HepG2 (cell line): ENCODE measurements at regions not wholly inside any gene's neighbourhood (a gene's known extent, or its start where the extent isn't known, plus 50 kb on each side); places are given as distances from the start of the nearest gene placed in this dataset.

Experiments
- ATAC-seq: fragments of 200-7000 bp; cut with Tn5 transposase; 3 replicates; pipeline ENCODE4 v1.9.1; 2020; ENCODE audit warnings: mild to moderate bottlenecking, moderate library complexity
- BruUV-seq: library from RNA; stranded (reverse); fragments of 400-500 nt; replicated peaks from 2 replicates; lab custom pipeline; 2021; lab: Mats Ljungman, UMichigan
- CTCF ChIA-PET: fragments of 300-600 bp; formaldehyde crosslinking; extraction: SDS; loops from one replicate; lab custom pipeline; 2021; ENCODE audit warnings: low total read pairs, inconsistent platforms, low intra/inter-chr PET ratio; lab: Yijun Ruan, JAX
- POLR2A ChIA-PET: fragments of 350-600 bp; sonication (Branson Sonifier 250); formaldehyde crosslinking; loops from one replicate; lab custom pipeline; 2020; ENCODE audit warnings: antibody characterized with exemption, inconsistent platforms; lab: Yijun Ruan, JAX
- DNase-seq: peaks from one replicate; pipeline ENCODE4 v3.0.0-alpha.2; 2015; ENCODE audit warnings: low spot score
- FAIRE-seq: peaks from 3 replicates; lab custom pipeline; 2011; peaks lifted over from hg19 to GRCh38; lab: Jason Lieb, UNC
- H2AFZ ChIP-seq: one replicate; pipeline ENCODE4 v1.6.1; 2011; ENCODE audit warnings: low read length, inconsistent platforms
- H3K27ac ChIP-seq: fragments of 300-600 bp; 3 replicates; pipeline ENCODE4 v1.8.0; 2011; ENCODE audit warnings: mixed run types, mild to moderate bottlenecking, mixed read lengths, low read length, inconsistent platforms; ENCODE audit not compliant: insufficient read depth; ENCODE audit errors: extremely low read length
- H3K27me3 ChIP-seq, 2 experiments: fragments of 200-600 bp in 1 of 2; 2 replicates in 1 of 2; 3 replicates in 1 of 2; pipeline versions ENCODE4 v1.6.0 to v1.8.0; 2011; ENCODE audit warnings: low read length in 2 of 2, mild to moderate bottlenecking in 2 of 2, moderate library complexity in 2 of 2, inconsistent platforms in 1 of 2; ENCODE audit not compliant: insufficient read depth in 2 of 2, control insufficient read depth in 1 of 2
- H3K36me3 ChIP-seq, 2 experiments: fragments of 200-600 bp in 1 of 2; replicated peaks in 1 of 2; 2 replicates in 1 of 2; 3 replicates in 1 of 2; pipeline versions ENCODE4 v1.5.1 to v1.8.0; 2011; ENCODE audit warnings: low read length in 2 of 2, inconsistent platforms in 1 of 2; ENCODE audit not compliant: insufficient read depth in 2 of 2, control insufficient read depth in 1 of 2
- H3K4me1 ChIP-seq: 2 replicates; pipeline ENCODE4 v1.5.1; 2012; ENCODE audit warnings: low read length, inconsistent platforms; ENCODE audit not compliant: insufficient read depth
- H3K4me2 ChIP-seq: 2 replicates; pipeline ENCODE4 v1.6.0; 2011; ENCODE audit warnings: low read depth, low read length, inconsistent platforms
- H3K4me3 ChIP-seq, 3 experiments: fragments of 200-600 bp in 1 of 3; sonication (generic), shearing (Covaris generic) in 1 of 3; replicated peaks in 1 of 3; 2 replicates each; pipeline ENCODE4 v1.5.1; 2011 to 2016; ENCODE audit warnings: low read length in 3 of 3, inconsistent platforms in 2 of 3, low read depth in 2 of 3, mild to moderate bottlenecking in 2 of 3, control low read depth in 1 of 3, mixed read lengths in 1 of 3; ENCODE audit not compliant: insufficient read depth in 1 of 3
- H3K79me2 ChIP-seq: one replicate; pipeline ENCODE4 v1.6.1; 2011; ENCODE audit warnings: low read length, inconsistent platforms; ENCODE audit not compliant: insufficient read depth
- H3K9ac ChIP-seq: 2 replicates; pipeline ENCODE4 v1.6.0; 2011; ENCODE audit warnings: mild to moderate bottlenecking, low read depth, low read length, inconsistent platforms; ENCODE audit not compliant: insufficient read depth
- H3K9me3 ChIP-seq: 2 replicates; pipeline ENCODE4 v1.5.1; 2012; ENCODE audit warnings: mild to moderate bottlenecking, low read length
- H4K20me1 ChIP-seq: 2 replicates; pipeline ENCODE4 v1.6.0; 2011; ENCODE audit warnings: inconsistent platforms, mild to moderate bottlenecking, low read length, moderate library complexity; ENCODE audit not compliant: insufficient read depth
- ARHGAP35 ChIP-seq: sonication (generic); formaldehyde crosslinking; IDR thresholded peaks from 2 replicates; pipeline ENCODE4 v1.9.0; 2022; ENCODE audit warnings: mild to moderate bottlenecking, inconsistent platforms, moderate library complexity, missing genetic modification reagents, borderline replicate concordance
- DMTF1 ChIP-seq: sonication (generic); formaldehyde crosslinking; IDR thresholded peaks from 2 replicates; pipeline ENCODE4 v1.4.0; 2020; ENCODE audit warnings: mild to moderate bottlenecking, missing genetic modification reagents
- HES4 ChIP-seq: sonication (generic); formaldehyde crosslinking; IDR thresholded peaks from 2 replicates; pipeline ENCODE4 v1.9.0; 2021; ENCODE audit warnings: mild to moderate bottlenecking, missing genetic modification reagents, borderline replicate concordance
- JDP2 ChIP-seq: sonication (generic); formaldehyde crosslinking; IDR thresholded peaks from 2 replicates; pipeline ENCODE4 v1.8.1; 2022; ENCODE audit warnings: missing genetic modification reagents, borderline replicate concordance
- MYC ChIP-seq: sonication (generic); formaldehyde crosslinking; IDR thresholded peaks from 2 replicates; pipeline ENCODE4 v1.9.0; 2021; ENCODE audit warnings: missing genetic modification reagents, borderline replicate concordance
- NCOA5 ChIP-seq: sonication (generic); formaldehyde crosslinking; IDR thresholded peaks from 2 replicates; pipeline ENCODE4 v1.4.0; 2020; ENCODE audit warnings: missing genetic modification reagents
- NCOR1 ChIP-seq: fragments of 200-600 bp; sonication (generic); IDR thresholded peaks from 2 replicates; pipeline ENCODE4 v1.7.0; 2017; ENCODE audit warnings: antibody characterized with exemption, low read length, borderline replicate concordance
- PLSCR1 ChIP-seq: sonication (generic); formaldehyde crosslinking; IDR thresholded peaks from 2 replicates; pipeline ENCODE4 v1.5.0; 2020; ENCODE audit warnings: missing genetic modification reagents, mild to moderate bottlenecking, borderline replicate concordance
- RAD21 ChIP-seq: fragments of 450-650 bp; formaldehyde crosslinking; IDR thresholded peaks from 2 replicates; pipeline ENCODE4 v1.5.0; 2020; ENCODE audit warnings: mild to moderate bottlenecking
- TRIM22 ChIP-seq: fragments of 450-650 bp; IDR thresholded peaks from 2 replicates; pipeline ENCODE4 v1.6.1; 2017
- ZBTB8A ChIP-seq: sonication (generic); formaldehyde crosslinking; IDR thresholded peaks from 2 replicates; pipeline ENCODE4 v1.4.0; 2020; ENCODE audit warnings: mild to moderate bottlenecking, low read depth, missing genetic modification reagents, borderline replicate concordance
- ZNF251 ChIP-seq: sonication (generic); formaldehyde crosslinking; IDR thresholded peaks from 2 replicates; pipeline ENCODE4 v1.9.0; 2021; ENCODE audit warnings: mild to moderate bottlenecking, missing genetic modification reagents
- ZNF275 ChIP-seq: sonication (generic); formaldehyde crosslinking; IDR thresholded peaks from 2 replicates; pipeline ENCODE4 v1.8.0; 2022; ENCODE audit warnings: missing genetic modification reagents, mild to moderate bottlenecking, inconsistent platforms, borderline replicate concordance
- ZNF841 ChIP-seq: sonication (generic); formaldehyde crosslinking; IDR thresholded peaks from 2 replicates; pipeline ENCODE4 v1.8.1; 2023; ENCODE audit warnings: missing genetic modification reagents, borderline replicate concordance
- WGBS: methylation state at CpG from one replicate; pipeline ENCODE4 v1.1.6; 2017; ENCODE audit warnings: low lambda C conversion rate; 5-methylcytosine and 5-hydroxymethylcytosine counted together
- in situ Hi-C: cut with HindIII; loops from 2 replicates; pipeline ENCODE4 v1.10.0; 2017; ENCODE audit warnings: low pct_unique_long_range_greater_than_20kb; ENCODE audit not compliant: extremely low pct_ligation_motif_present
- intact Hi-C: fragments of 100-400 bp; cut with micrococcal nuclease; formaldehyde crosslinking; loops from one replicate; pipeline ENCODE4 v1.10.0; 2022; ENCODE audit not compliant: unreplicated experiment

GRCh38 chr13:36752673-36753072 lies 66.3 kb upstream of the RFXAP start:
- Histone ChIP-seq H3K9me3 (no peaks in the 10 kb centered on the region), H3K27me3 (peaks cover 0 to 8% of the 10 kb centered on the region in 2 experiments; a peak in 2 of 5 replicates), H3K9ac (no peak overlapping the region), H4K20me1 (no peaks in the 10 kb centered on the region), H3K4me3 (no peak overlapping the region), H3K4me1 (no peaks in the 10 kb centered on the region), H3K4me2 (no peak overlapping the region), H3K36me3 (no peaks in the 10 kb centered on the region), H2AFZ (no peak overlapping the region), H3K27ac (no peak overlapping the region), H3K79me2 (no peaks in the 10 kb centered on the region)
- ATAC-seq (no peak), DNase-seq (no peak), FAIRE-seq (no peak)
- in situ Hi-C loops (no loop called here), intact Hi-C loops (no loop called here)
- ChIA-PET CTCF (no interaction called here), POLR2A (no interaction called here)
- WGBS = 2% methylated on average over 2 of the region's 2 CpGs
- no TSS peak for BruUV-seq
- no peak for TF ChIP-seq PLSCR1 (CRISPR knock-in tag)
- TF ChIP-seq NCOA5 (CRISPR knock-in tag) = no peak
- TF ChIP-seq MYC (CRISPR knock-in tag) = no peak
- no peak for TF ChIP-seq RAD21 (CRISPR knock-in tag)
- TF ChIP-seq ZNF841 (CRISPR knock-in tag) = no peak
- TF ChIP-seq NCOR1 = no peak
- no peak for TF ChIP-seq ZNF275 (CRISPR knock-in tag)

- Histone ChIP-seq H3K36me3 (no peaks in the 10 kb centered on the region), H3K4me2 (no peak overlapping the region), H3K4me3 (no peak overlapping the region), H3K9me3 (no peaks in the 10 kb centered on the region), H3K4me1 (no peaks in the 10 kb centered on the region), H3K79me2 (no peaks in the 10 kb centered on the region), H3K9ac (no peak overlapping the region), H3K27ac (no peak overlapping the region), H2AFZ (no peak overlapping the region), H3K27me3 (peaks cover 0 to 8% of the 10 kb centered on the region in 2 experiments; a peak in 2 of 5 replicates), H4K20me1 (no peaks in the 10 kb centered on the region)
- no TSS peak for BruUV-seq
- FAIRE-seq (no peak), ATAC-seq (no peak), DNase-seq (no peak)
- CTCF ChIA-PET = no interaction called here
- POLR2A ChIA-PET = no interaction called here
- intact Hi-C loops = no loop called here
- in situ Hi-C loops = no loop called here
- TF ChIP-seq DMTF1 (CRISPR knock-in tag) = no peak
- no peak for TF ChIP-seq JDP2 (CRISPR knock-in tag)
- TF ChIP-seq ARHGAP35 (CRISPR knock-in tag) = no peak
- no peak for TF ChIP-seq ZBTB8A
- TF ChIP-seq ZNF251 = no peak
- no peak for TF ChIP-seq HES4
- no peak for TF ChIP-seq TRIM22
These were observed 65.8 kb upstream of the RFXAP start for GRCh38 chr13:36753176-36753575.
